Kidney (tissue), 13 donors: ENCODE measurements at regions not wholly inside any gene's neighbourhood (a gene's known extent, or its start where the extent isn't known, plus 50 kb on each side); places are given as distances from the start of the nearest gene placed in this dataset.
"Not testable (repeated sequence)": the region's sequence is repeated elsewhere in the genome, so short reads cannot be mapped to it uniquely, and the experiment has no call there.

Experiments used
- DNase-seq, 5 donors: peaks; one replicate each; pipeline ENCODE4 v3.0.0-alpha.2; 2013 to 2020
- FAIRE-seq: peaks from 2 replicates; lab custom pipeline; 2012; peaks lifted over from hg19 to GRCh38; lab: Jason Lieb, UNC
- H3K27ac ChIP-seq, 2 donors: one replicate each; pipeline ENCODE4 v1.7.0; 2013; ENCODE audit warnings: low read depth in 2 of 2, low read length in 2 of 2, inconsistent platforms in 1 of 2
- H3K27me3 ChIP-seq: one replicate; pipeline ENCODE4 v1.7.1; 2013; ENCODE audit warnings: low read length, inconsistent platforms; ENCODE audit not compliant: control insufficient read depth, insufficient read depth
- H3K36me3 ChIP-seq, 3 donors: one replicate each; pipeline versions ENCODE4 v1.7.0 to v1.7.1; 2013; ENCODE audit warnings: low read length in 3 of 3, control low read depth in 1 of 3, inconsistent platforms in 1 of 3; ENCODE audit not compliant: insufficient read depth in 3 of 3, control insufficient read depth in 2 of 3
- H3K4me1 ChIP-seq, 3 donors: one replicate each; pipeline versions ENCODE4 v1.7.0 to v1.7.1; 2013; ENCODE audit warnings: low read length in 3 of 3, inconsistent platforms in 1 of 3, low read depth in 1 of 3; ENCODE audit not compliant: control insufficient read depth in 2 of 3, insufficient read depth in 2 of 3
- H3K4me3 ChIP-seq, 3 donors: one replicate each; pipeline versions ENCODE4 v1.7.0 to v1.8.1; 2013; ENCODE audit warnings: low read length in 3 of 3, control low read depth in 1 of 3, inconsistent platforms in 1 of 3
- H3K9ac ChIP-seq, 3 donors: one replicate each; pipeline versions ENCODE4 v1.7.0 to v1.7.1; 2013; ENCODE audit warnings: low read length in 3 of 3, control low read depth in 1 of 3, inconsistent platforms in 1 of 3
- H3K9me3 ChIP-seq, 3 donors: one replicate each; pipeline versions ENCODE4 v1.7.0 to v1.7.1; 2013; ENCODE audit warnings: low read length in 3 of 3, control low read depth in 1 of 3, inconsistent platforms in 1 of 3; ENCODE audit not compliant: control insufficient read depth in 2 of 3, insufficient read depth in 1 of 3
- CTCF ChIP-seq: IDR thresholded peaks from 3 replicates; pipeline ENCODE4 v1.5.1; 2012; ENCODE audit warnings: mild to moderate bottlenecking, moderate library complexity, borderline replicate concordance; ENCODE audit not compliant: insufficient read depth; ENCODE audit errors: extremely low read depth
- intact Hi-C: fragments of 100-400 bp; cut with DNase I; formaldehyde crosslinking; loops from one replicate; pipeline ENCODE4 v1.11.1; 2022
- donor health status: control.
- donor health status: control.
- donor health status: control.
- donor health status: control.
- donor health status: control.
- donor health status: DM: yes; HTN: yes; CAD: no.
- donor health status: Normal renal cell carcinoma (clear cell type).

- Histone ChIP-seq H3K27me3 (no peaks in the 10 kb centered on the region), H3K9ac (no peak overlapping the region), H3K36me3 (no peaks in the 10 kb centered on the region), H3K27ac (no peak overlapping the region), H3K4me1 (no peaks in the 10 kb centered on the region), H3K9me3 (no peaks in the 10 kb centered on the region), H3K4me3 (no peak overlapping the region)
- no peak for TF ChIP-seq CTCF
- DNase-seq (no peak), FAIRE-seq (no peak)
- intact Hi-C loops, result no loop called here
These were observed 1138.3 kb upstream of the LRRTM3 start for GRCh38 chr10:65787571-65787970.

- H3K27me3 ChIP-seq, result no peaks in the 10 kb centered on the region
- H3K9me3 ChIP-seq, result no peaks in the 10 kb centered on the region
- no peak overlapping the region for H3K4me3 ChIP-seq
- no peak for DNase-seq
- no peak overlapping the region for H3K27ac ChIP-seq
- intact Hi-C loops, result no loop called here
- no peak for TF ChIP-seq CTCF
- H3K36me3 ChIP-seq, result no peaks in the 10 kb centered on the region
- no peak overlapping the region for H3K9ac ChIP-seq
- no peak for FAIRE-seq
- H3K4me1 ChIP-seq, result no peaks in the 10 kb centered on the region
These were observed 1137.6 kb upstream of the LRRTM3 start for GRCh38 chr10:65788271-65788670.

- Histone ChIP-seq H3K27ac (no peak overlapping the region), H3K4me1 (no peaks in the 10 kb centered on the region), H3K9ac (no peak overlapping the region), H3K27me3 (no peaks in the 10 kb centered on the region), H3K9me3 (no peaks in the 10 kb centered on the region), H3K36me3 (no peaks in the 10 kb centered on the region), H3K4me3 (no peak overlapping the region)
- DNase-seq (no peak), FAIRE-seq (no peak)
- no peak for TF ChIP-seq CTCF
- intact Hi-C loops, result no loop called here
These were observed 1133.9 kb upstream of the LRRTM3 start for GRCh38 chr10:65791979-65792378.

- FAIRE-seq (no peak), DNase-seq (no peak)
- Histone ChIP-seq H3K4me3 (no peak overlapping the region), H3K4me1 (no peaks in the 10 kb centered on the region), H3K27me3 (no peaks in the 10 kb centered on the region), H3K36me3 (no peaks in the 10 kb centered on the region), H3K27ac (no peak overlapping the region), H3K9ac (no peak overlapping the region), H3K9me3 (no peaks in the 10 kb centered on the region)
- intact Hi-C loops, result no loop called here
- TF ChIP-seq CTCF, result no peak
These were observed 1132.0 kb upstream of the LRRTM3 start for GRCh38 chr10:65793738-65794425.

- H3K4me3 ChIP-seq, H3K27me3 ChIP-seq, H3K36me3 ChIP-seq, H3K27ac ChIP-seq, H3K9ac ChIP-seq, intact Hi-C loops, H3K4me1 ChIP-seq, H3K9me3 ChIP-seq, FAIRE-seq, DNase-seq: not testable (repeated sequence)
These were observed 1131.0 kb upstream of the LRRTM3 start for GRCh38 chr10:65794861-65795260.
